Naive thymus-derived CD4-positive, alpha-beta T cell (primary cell): ENCODE measurements at regions not wholly inside any gene's neighbourhood (a gene's known extent, or its start where the extent isn't known, plus 50 kb on each side); places are given as distances from the start of the nearest gene placed in this dataset.

Experiments
- ATAC-seq: fragments of 150-1000 bp; cut with Tn5 transposase; 2 replicates; pipeline ENCODE4 v1.10.0; 2021; ENCODE audit warnings: mild to moderate bottlenecking, moderate library complexity
- CTCF ChIA-PET: fragments of 350-600 bp; sonication (Branson Sonifier 250); formaldehyde crosslinking; loops from one replicate; lab custom pipeline; 2021; ENCODE audit warnings: antibody characterized with exemption; lab: Charles Lee
- POLR2A ChIA-PET: fragments of 350-600 bp; sonication (Branson Sonifier 250); formaldehyde crosslinking; loops from one replicate; lab custom pipeline; 2021; ENCODE audit warnings: antibody characterized with exemption, inconsistent platforms; lab: Charles Lee
- DNase-seq, 9 donors: peaks; one replicate each; pipeline versions ENCODE4 v3.0.0 to v3.0.0-alpha.2; 2020 to 2022; ENCODE audit warnings: mixed read lengths in 1 of 9
- H3K27ac ChIP-seq: one replicate; pipeline ENCODE4 v1.7.0; 2013; ENCODE audit warnings: mild to moderate bottlenecking, low read depth, low read length, moderate library complexity
- H3K27me3 ChIP-seq, 2 donors: one replicate each; pipeline ENCODE4 v1.7.0; 2013; ENCODE audit warnings: low read length in 2 of 2, mild to moderate bottlenecking in 2 of 2, moderate library complexity in 2 of 2; ENCODE audit not compliant: control insufficient read depth in 2 of 2, insufficient read depth in 2 of 2
- H3K36me3 ChIP-seq, 3 experiments: 1 replicate in 2 of 3; 2 replicates in 1 of 3; pipeline ENCODE4 v1.7.0; 2013; ENCODE audit warnings: low read length in 3 of 3, mild to moderate bottlenecking in 3 of 3, moderate library complexity in 1 of 3; ENCODE audit not compliant: insufficient read depth in 3 of 3, control insufficient read depth in 2 of 3
- H3K4me1 ChIP-seq, 2 donors: one replicate each; pipeline ENCODE4 v1.7.0; 2013; ENCODE audit warnings: low read length in 2 of 2, mild to moderate bottlenecking in 2 of 2, moderate library complexity in 1 of 2; ENCODE audit not compliant: control insufficient read depth in 2 of 2, insufficient read depth in 2 of 2
- H3K4me3 ChIP-seq: 2 replicates; pipeline ENCODE4 v1.7.0; 2013; ENCODE audit warnings: mild to moderate bottlenecking, low read length
- H3K9me3 ChIP-seq, 3 experiments: 1 replicate in 2 of 3; 2 replicates in 1 of 3; pipeline ENCODE4 v1.7.0; 2013; ENCODE audit warnings: low read length in 3 of 3; ENCODE audit not compliant: control insufficient read depth in 2 of 3
- H3K27ac Mint-ChIP-seq, 9 donors: one replicate each; pipeline ENCODE4 v1.8.0; 2020 to 2022; ENCODE audit warnings: mixed read lengths in 9 of 9, mild to moderate bottlenecking in 8 of 9, moderate library complexity in 5 of 9, inconsistent platforms in 2 of 9
- H3K27me3 Mint-ChIP-seq, 5 donors: one replicate each; pipeline ENCODE4 v1.8.0; 2021 to 2022; ENCODE audit warnings: mixed read lengths in 5 of 5, mild to moderate bottlenecking in 1 of 5
- H3K36me3 Mint-ChIP-seq, 5 donors: one replicate each; pipeline ENCODE4 v1.8.0; 2020 to 2022; ENCODE audit warnings: mixed read lengths in 5 of 5, mild to moderate bottlenecking in 3 of 5, inconsistent platforms in 1 of 5
- H3K4me1 Mint-ChIP-seq, 7 donors: one replicate each; pipeline ENCODE4 v1.8.0; 2020 to 2022; ENCODE audit warnings: mixed read lengths in 7 of 7, mild to moderate bottlenecking in 3 of 7, inconsistent platforms in 1 of 7
- H3K4me3 Mint-ChIP-seq, 10 donors: one replicate each; pipeline ENCODE4 v1.8.0; 2020 to 2022; ENCODE audit warnings: mild to moderate bottlenecking in 10 of 10, mixed read lengths in 10 of 10, moderate library complexity in 6 of 10, inconsistent platforms in 2 of 10
- H3K9me3 Mint-ChIP-seq, 11 donors: one replicate each; pipeline ENCODE4 v1.8.0; 2020 to 2022; ENCODE audit warnings: mixed read lengths in 11 of 11, mild to moderate bottlenecking in 4 of 11, inconsistent platforms in 1 of 11, moderate library complexity in 1 of 11
- intact Hi-C, 2 donors: fragments of 100-400 bp; cut with micrococcal nuclease; formaldehyde crosslinking; loops; one replicate each; pipeline ENCODE4 v1.15.1; 2023

DNA sequence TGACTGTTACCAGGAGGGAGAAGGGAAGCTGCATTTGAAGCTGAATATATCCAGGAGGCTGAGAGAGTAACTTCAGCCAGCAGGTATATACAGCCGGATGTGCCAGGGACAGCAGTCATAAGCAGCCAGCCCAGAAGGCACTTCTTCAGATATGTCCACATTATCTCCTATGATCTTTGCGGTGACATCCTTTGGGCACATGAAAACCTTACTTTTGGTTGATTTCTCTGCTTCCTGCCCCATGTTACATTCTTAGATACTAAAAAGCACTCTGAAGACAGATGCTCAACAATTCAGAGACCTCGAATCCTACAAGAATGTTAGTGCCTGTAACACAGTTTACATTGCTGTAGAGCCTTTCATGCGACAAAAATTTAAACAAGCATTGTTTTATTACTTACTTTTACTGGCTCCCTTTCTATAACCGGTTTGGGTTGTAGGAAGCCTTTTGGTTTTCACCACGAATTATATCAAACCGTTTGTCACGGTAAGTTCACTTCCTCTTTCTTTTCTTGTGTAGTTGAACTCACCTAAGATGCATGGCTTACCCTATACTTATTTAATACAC, 50.3 kb upstream of the TLK1 start:
- Mint-ChIP-seq H3K9me3 (peaks cover 0 to 7% (median 0%) of the 10 kb centered on the region in 11 donors), H3K4me3 (peak overlapping the region; percentile 34 to 83 (median 78)), H3K36me3 (peaks cover 0 to 3% (median 0%) of the 10 kb centered on the region in 5 donors), H3K27ac (peak overlapping the region; percentile 30 to 93 (median 83)), H3K27me3 (peaks cover 0 to 3% (median 0%) of the 10 kb centered on the region in 5 donors), H3K4me1 (peaks cover 3 to 28% (median 27%) of the 10 kb centered on the region in 7 donors)
- Histone ChIP-seq H3K4me1 (peaks cover 5 to 9% of the 10 kb centered on the region in 2 donors), H3K4me3 (peak overlapping the region; percentile 38), H3K27me3 (no peaks in the 10 kb centered on the region), H3K36me3 (no peaks in the 10 kb centered on the region), H3K9me3 (no peaks in the 10 kb centered on the region), H3K27ac (peak overlapping the region; percentile 63)
- DNase-seq (peak in 7 of 9 donors; percentile 47 to 74 (median 66)), ATAC-seq (peak; percentile 91)
- intact Hi-C loops = loop anchor here (1.0 to 5.0 kb wide), 4 partner anchors 36 to 48 kb away; no protein-coding TSS in a partner anchor
- CTCF ChIA-PET = interaction anchor here (1.3 kb wide), 1 partner anchor 205 kb away, joined by 5 read pairs; no protein-coding TSS in a partner anchor
- POLR2A ChIA-PET = interaction anchor here (0.6 to 1.3 kb wide), 3 partner anchors 19 to 51 kb away, joined by 3 to 5 read pairs (median 5); no protein-coding TSS in a partner anchor
